GDM1 (cell line): ENCODE measurements at regions not wholly inside any gene's neighbourhood (a gene's known extent, or its start where the extent isn't known, plus 50 kb on each side); places are given as distances from the start of the nearest gene placed in this dataset.

Experiments
- DNase-seq: peaks from one replicate; lab custom pipeline; 2025; lab: John Stamatoyannopoulos, UW

- DNase-seq: no peak
Observed at GRCh38 chr11:70486731-70487130, 88.4 kb downstream of the CTTN start.

GRCh38 chr11:70487160-70487559, 88.8 kb downstream of the CTTN start:
- DNase-seq: no peak

- peak; percentile 31 for DNase-seq
Observed at GRCh38 chr11:70487756-70488155, 89.4 kb downstream of the CTTN start.

- DNase-seq: no peak
Observed at GRCh38 chr11:70488171-70488703, 89.9 kb downstream of the CTTN start.

- DNase-seq: no peak
Observed at GRCh38 chr11:70489276-70489675, 90.9 kb downstream of the CTTN start.

- DNase-seq: no peak
Observed at GRCh38 chr11:70490208-70490607, 91.9 kb downstream of the CTTN start.

GRCh38 chr11:70490723-70491558, 92.6 kb downstream of the CTTN start:
- DNase-seq: no peak

GRCh38 chr11:70491696-70492472, 93.6 kb downstream of the CTTN start:
- no peak for DNase-seq

GRCh38 chr11:70493089-70493474, 94.8 kb downstream of the CTTN start:
- DNase-seq: no peak

GRCh38 chr11:70493891-70494290, 95.6 kb downstream of the CTTN start:
- DNase-seq: no peak

- DNase-seq: no peak
Observed at GRCh38 chr11:70494559-70495350, 96.4 kb downstream of the CTTN start.

GRCh38 chr11:70495351-70496310, 97.3 kb downstream of the CTTN start:
- DNase-seq: no peak

GRCh38 chr11:70496591-70497535, 98.5 kb downstream of the CTTN start:
- DNase-seq: no peak

- no peak for DNase-seq
Observed at GRCh38 chr11:70497536-70498075, 99.3 kb downstream of the CTTN start.

GRCh38 chr11:70498171-70498571, 99.8 kb downstream of the CTTN start:
- no peak for DNase-seq

GRCh38 chr11:70498976-70499801, 100.9 kb downstream of the CTTN start:
- no peak for DNase-seq

GRCh38 chr11:70500076-70500847, 101.9 kb downstream of the CTTN start:
- DNase-seq: no peak
